Mucosa of descending colon (tissue), 3 donors: ENCODE measurements at regions not wholly inside any gene's neighbourhood (a gene's known extent, or its start where the extent isn't known, plus 50 kb on each side); places are given as distances from the start of the nearest gene placed in this dataset.

Source experiments
- ATAC-seq: fragments of 200-7000 bp; cut with Tn5 transposase; one replicate; pipeline ENCODE4 v1.9.1; 2020; ENCODE audit warnings: mild to moderate bottlenecking, moderate library complexity
- DNase-seq, 3 donors: peaks; one replicate each; pipeline ENCODE4 v3.0.0-alpha.2; 2020
- H3K36me3 ChIP-seq: fragments of 200-600 bp; one replicate; pipeline ENCODE4 v1.8.0; 2021; ENCODE audit warnings: low read depth, mild to moderate bottlenecking
- H3K4me1 ChIP-seq: fragments of 200-600 bp; one replicate; pipeline ENCODE4 v1.8.0; 2021; ENCODE audit warnings: low read depth, mild to moderate bottlenecking
- H3K4me3 ChIP-seq: fragments of 200-600 bp; one replicate; pipeline ENCODE4 v1.8.0; 2021; ENCODE audit warnings: mild to moderate bottlenecking
- H3K9me3 ChIP-seq: fragments of 200-600 bp; one replicate; pipeline ENCODE4 v1.8.0; 2021; ENCODE audit warnings: mild to moderate bottlenecking
- intact Hi-C, 2 donors: fragments of 100-400 bp; cut with DNase I in 1 of 2; cut with micrococcal nuclease in 1 of 2; formaldehyde crosslinking; loops; one replicate each; pipeline versions ENCODE4 v1.11.0 to v1.11.1; 2022; cut with DNase I, micrococcal nuclease
- TF ChIP-seq, protein P1 (sequence below): fragments of 200-600 bp; IDR thresholded peaks from one replicate; pipeline ENCODE4 v1.8.0; 2022; ENCODE audit warnings: antibody characterized with exemption, mild to moderate bottlenecking
- donor health status: DM: no; HTN: no; CAD: no; lungs with moderate emphysema.
- donor health status: DM: no; HTN: no; CAD: no.
- donor health status: DM: no; HTN: yes; CAD: no.

GRCh38 chrX:20988804-20989203 lies 385.4 kb upstream of the CNKSR2 start:
- TF ChIP-seq, protein P1, sequence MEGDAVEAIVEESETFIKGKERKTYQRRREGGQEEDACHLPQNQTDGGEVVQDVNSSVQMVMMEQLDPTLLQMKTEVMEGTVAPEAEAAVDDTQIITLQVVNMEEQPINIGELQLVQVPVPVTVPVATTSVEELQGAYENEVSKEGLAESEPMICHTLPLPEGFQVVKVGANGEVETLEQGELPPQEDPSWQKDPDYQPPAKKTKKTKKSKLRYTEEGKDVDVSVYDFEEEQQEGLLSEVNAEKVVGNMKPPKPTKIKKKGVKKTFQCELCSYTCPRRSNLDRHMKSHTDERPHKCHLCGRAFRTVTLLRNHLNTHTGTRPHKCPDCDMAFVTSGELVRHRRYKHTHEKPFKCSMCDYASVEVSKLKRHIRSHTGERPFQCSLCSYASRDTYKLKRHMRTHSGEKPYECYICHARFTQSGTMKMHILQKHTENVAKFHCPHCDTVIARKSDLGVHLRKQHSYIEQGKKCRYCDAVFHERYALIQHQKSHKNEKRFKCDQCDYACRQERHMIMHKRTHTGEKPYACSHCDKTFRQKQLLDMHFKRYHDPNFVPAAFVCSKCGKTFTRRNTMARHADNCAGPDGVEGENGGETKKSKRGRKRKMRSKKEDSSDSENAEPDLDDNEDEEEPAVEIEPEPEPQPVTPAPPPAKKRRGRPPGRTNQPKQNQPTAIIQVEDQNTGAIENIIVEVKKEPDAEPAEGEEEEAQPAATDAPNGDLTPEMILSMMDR, result no peak
- Histone ChIP-seq H3K4me1 (no peaks in the 10 kb centered on the region), H3K36me3 (no peaks in the 10 kb centered on the region), H3K9me3 (no peaks in the 10 kb centered on the region), H3K4me3 (no peak overlapping the region)
- ATAC-seq (no peak), DNase-seq (no peak)
- intact Hi-C loops, result no loop called here

- DNase-seq (no peak), ATAC-seq (no peak)
- Histone ChIP-seq H3K4me1 (no peaks in the 10 kb centered on the region), H3K9me3 (no peaks in the 10 kb centered on the region), H3K36me3 (no peaks in the 10 kb centered on the region), H3K4me3 (no peak overlapping the region)
- intact Hi-C loops, result no loop called here
- TF ChIP-seq, protein P1, result no peak
These were observed 386.1 kb upstream of the CNKSR2 start for GRCh38 chrX:20988118-20988517.

DNA sequence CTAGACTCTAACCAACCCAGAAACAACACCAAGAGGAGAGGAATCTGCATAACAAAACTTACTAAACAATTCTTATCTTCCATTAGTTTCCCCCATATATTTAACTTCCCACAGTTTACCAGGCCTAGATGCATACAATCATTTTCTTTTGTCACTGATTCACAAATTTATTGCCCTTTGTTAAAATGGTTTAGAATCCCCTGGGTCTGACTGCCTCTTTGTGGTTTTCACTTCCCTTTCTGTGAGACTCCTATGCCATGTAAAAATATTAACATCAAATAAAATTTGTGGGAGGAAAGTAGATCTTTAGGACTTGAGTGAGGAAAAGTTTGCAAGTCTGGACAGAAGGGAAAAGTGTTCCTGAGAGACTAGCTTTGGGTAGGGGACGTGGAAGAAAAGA lies 393.8 kb upstream of the CNKSR2 start:
- DNase-seq (no peak), ATAC-seq (no peak)
- no peak overlapping the region for H3K4me3 ChIP-seq
- intact Hi-C loops, result no loop called here
- H3K36me3 ChIP-seq, result no peaks in the 10 kb centered on the region
- no peaks in the 10 kb centered on the region for H3K4me1 ChIP-seq
- no peaks in the 10 kb centered on the region for H3K9me3 ChIP-seq
- TF ChIP-seq, protein P1, result no peak

DNA sequence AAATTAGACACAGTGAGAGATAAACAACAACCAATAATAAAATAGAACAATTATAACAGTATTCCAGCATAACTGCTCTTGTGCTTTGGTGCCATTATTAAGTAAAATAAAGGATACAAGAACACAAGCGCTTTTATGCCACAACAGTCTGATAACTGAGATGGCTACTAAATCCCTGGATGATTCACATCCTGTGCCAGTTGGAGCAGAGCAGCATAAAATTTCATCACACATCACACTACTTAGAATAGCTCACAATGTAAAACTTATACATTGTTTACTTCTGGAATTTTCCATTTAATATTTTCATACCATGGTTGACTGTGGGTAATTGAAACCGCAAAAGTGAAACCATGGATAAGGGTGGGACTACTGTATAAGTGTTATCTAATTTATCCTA lies 399.9 kb upstream of the CNKSR2 start:
- ATAC-seq, result no peak

GRCh38 chrX:20973038-20973437 lies 401.2 kb upstream of the CNKSR2 start:
- intact Hi-C loops, result no loop called here
- no peaks in the 10 kb centered on the region for H3K4me1 ChIP-seq
- TF ChIP-seq, protein P1, result no peak
- no peaks in the 10 kb centered on the region for H3K36me3 ChIP-seq
- H3K9me3 ChIP-seq, result no peaks in the 10 kb centered on the region
- ATAC-seq, result no peak
- H3K4me3 ChIP-seq, result no peak overlapping the region
- DNase-seq, result no peak

More for the DNA sequence above, 399.9 kb upstream of the CNKSR2 start:
- Histone ChIP-seq H3K9me3 (no peaks in the 10 kb centered on the region), H3K4me1 (no peaks in the 10 kb centered on the region), H3K4me3 (no peak overlapping the region), H3K36me3 (no peaks in the 10 kb centered on the region)
- TF ChIP-seq, protein P1, result no peak
- no peak for DNase-seq
- intact Hi-C loops, result no loop called here

GRCh38 chrX:20971250-20971649 lies 403.0 kb upstream of the CNKSR2 start:
- Histone ChIP-seq H3K36me3 (no peaks in the 10 kb centered on the region), H3K9me3 (no peaks in the 10 kb centered on the region), H3K4me3 (no peak overlapping the region), H3K4me1 (no peaks in the 10 kb centered on the region)
- ATAC-seq (peak; percentile 83), DNase-seq (peak in 1 of 3 donors; percentile 2)
- intact Hi-C loops, result no loop called here
- TF ChIP-seq, protein P1, result no peak
